Gastroesophageal sphincter (tissue), 3 donors: ENCODE measurements at regions not wholly inside any gene's neighbourhood (a gene's known extent, or its start where the extent isn't known, plus 50 kb on each side); places are given as distances from the start of the nearest gene placed in this dataset.

Source experiments
- CTCF ChIP-seq, 4 experiments: fragments of 200-600 bp in 2 of 4; fragments of 450-650 bp in 2 of 4; sonication (generic) in 1 of 4; IDR thresholded peaks; one replicate each; pipeline ENCODE4 v1.5.1; 2017 to 2019; ENCODE audit warnings: antibody characterized with exemption in 4 of 4, mild to moderate bottlenecking in 2 of 4, moderate library complexity in 2 of 4
- EP300 ChIP-seq: sonication (generic); formaldehyde crosslinking; IDR thresholded peaks from one replicate; pipeline ENCODE4 v1.6.1; 2017; ENCODE audit warnings: antibody characterized with exemption, mild to moderate bottlenecking
- POLR2A ChIP-seq, 2 donors: fragments of 450-650 bp; IDR thresholded peaks; one replicate each; pipeline ENCODE4 v1.6.1; 2017; ENCODE audit warnings: antibody characterized with exemption in 2 of 2, mild to moderate bottlenecking in 2 of 2, moderate library complexity in 1 of 2
- POLR2AphosphoS5 ChIP-seq: sonication (generic); formaldehyde crosslinking; IDR thresholded peaks from one replicate; pipeline ENCODE4 v1.6.1; 2017; ENCODE audit warnings: antibody characterized with exemption

- no peak for TF ChIP-seq CTCF (IDR thresholded peaks at IDR 0.05)
- no peak for TF ChIP-seq POLR2A (IDR thresholded peaks at IDR 0.05)
- TF ChIP-seq EP300: no peak
- TF ChIP-seq POLR2AphosphoS5: no peak
Observed at GRCh38 chr4:128353791-128354190, 66.2 kb upstream of the PGRMC2 start.
